HG02623 (cell line): ENCODE measurements at regions not wholly inside any gene's neighbourhood (a gene's known extent, or its start where the extent isn't known, plus 50 kb on each side); places are given as distances from the start of the nearest gene placed in this dataset.
"Not testable (repeated sequence)": the region's sequence is repeated elsewhere in the genome, so short reads cannot be mapped to it uniquely, and the experiment has no call there.

Experiments
- ATAC-seq: cut with Tn5 transposase; IDR thresholded peaks from one replicate; pipeline ENCODE4 v1.9.1; 2021; ENCODE audit warnings: moderate library complexity; ENCODE audit not compliant: unreplicated experiment

- ATAC-seq = no peak
Measured at GRCh38 chr10:78406648-78407008, 373.0 kb downstream of the RPS24 start.

- peak; percentile 74 for ATAC-seq
Measured at GRCh38 chr10:78407009-78407711, 373.5 kb downstream of the RPS24 start.

GRCh38 chr10:78407966-78408365, 374.3 kb downstream of the RPS24 start:
- no peak for ATAC-seq

- no peak for ATAC-seq
Measured at GRCh38 chr10:78408671-78409472, 375.2 kb downstream of the RPS24 start.

- ATAC-seq = no peak
Measured at GRCh38 chr10:78410046-78410965, 376.6 kb downstream of the RPS24 start.

- ATAC-seq = no peak
Measured at GRCh38 chr10:78411716-78412115, 378.1 kb downstream of the RPS24 start.

- no peak for ATAC-seq
Measured at GRCh38 chr10:78412605-78413004, 378.9 kb downstream of the RPS24 start.

GRCh38 chr10:78413076-78414055, 379.7 kb downstream of the RPS24 start:
- no peak for ATAC-seq

GRCh38 chr10:78414380-78414779, 380.7 kb downstream of the RPS24 start:
- no peak for ATAC-seq

- ATAC-seq = no peak
Measured at GRCh38 chr10:78415111-78415510, 381.4 kb downstream of the RPS24 start.

GRCh38 chr10:78416031-78417011, 382.7 kb downstream of the RPS24 start:
- no peak for ATAC-seq

GRCh38 chr10:78417425-78418370, 384.0 kb downstream of the RPS24 start:
- ATAC-seq = no peak

GRCh38 chr10:78419481-78420265, 386.0 kb downstream of the RPS24 start:
- no peak for ATAC-seq

GRCh38 chr10:78420946-78421735, 387.5 kb downstream of the RPS24 start:
- ATAC-seq = no peak

GRCh38 chr10:78424050-78424449, 390.4 kb downstream of the RPS24 start:
- ATAC-seq = not testable (repeated sequence)

GRCh38 chr10:78424723-78425122, 391.1 kb downstream of the RPS24 start:
- ATAC-seq = no peak
